DND-41 (cell line): ENCODE measurements at regions not wholly inside any gene's neighbourhood (a gene's known extent, or its start where the extent isn't known, plus 50 kb on each side); places are given as distances from the start of the nearest gene placed in this dataset.

ENCODE experiments used
- ATAC-seq: fragments of 200-7000 bp; cut with Tn5 transposase; 3 replicates; pipeline ENCODE4 v1.9.1; 2021; ENCODE audit warnings: low read depth; ENCODE audit not compliant: insufficient read depth
- DNase-seq: peaks from one replicate; pipeline ENCODE4 v3.0.0-alpha.2; 2020
- H2AFZ ChIP-seq: 2 replicates; pipeline ENCODE4 v1.6.0; 2012; ENCODE audit warnings: low read depth, low read length
- H3K27ac ChIP-seq: 2 replicates; pipeline ENCODE4 v1.5.1; 2012; ENCODE audit warnings: low read length, inconsistent platforms
- H3K27me3 ChIP-seq: fragments of 200-600 bp; sonication (generic); 2 replicates; pipeline ENCODE4 v1.6.0; 2012; ENCODE audit warnings: low read length, mild to moderate bottlenecking, inconsistent platforms; ENCODE audit not compliant: insufficient read depth, poor library complexity
- H3K36me3 ChIP-seq: 2 replicates; pipeline ENCODE4 v1.5.1; 2012; ENCODE audit warnings: low read length, inconsistent platforms; ENCODE audit not compliant: insufficient read depth
- H3K4me1 ChIP-seq: 2 replicates; pipeline ENCODE4 v1.5.1; 2012; ENCODE audit warnings: mild to moderate bottlenecking, low read length; ENCODE audit not compliant: insufficient read depth
- H3K4me2 ChIP-seq: 2 replicates; pipeline ENCODE4 v1.6.0; 2012; ENCODE audit warnings: mild to moderate bottlenecking, moderate library complexity, low read length, inconsistent platforms; ENCODE audit not compliant: insufficient read depth
- H3K4me3 ChIP-seq, 2 experiments: fragments of 200-600 bp in 1 of 2; shearing (Covaris generic) in 1 of 2; 2 replicates each; pipeline ENCODE4 v1.5.1; 2012 to 2016; ENCODE audit warnings: inconsistent platforms in 2 of 2, low read length in 2 of 2, mild to moderate bottlenecking in 2 of 2, low read depth in 1 of 2, moderate library complexity in 1 of 2
- H3K79me2 ChIP-seq: 2 replicates; pipeline ENCODE4 v1.6.0; 2012; ENCODE audit warnings: low read length, inconsistent platforms; ENCODE audit not compliant: insufficient read depth
- H3K9ac ChIP-seq: 2 replicates; pipeline ENCODE4 v1.6.0; 2012; ENCODE audit warnings: low read depth, mild to moderate bottlenecking, inconsistent platforms, low read length, moderate library complexity
- H3K9me3 ChIP-seq: 2 replicates; pipeline ENCODE4 v1.5.1; 2012; ENCODE audit warnings: low read length, moderate library complexity, mild to moderate bottlenecking, inconsistent platforms; ENCODE audit not compliant: insufficient read depth, severe bottlenecking
- H4K20me1 ChIP-seq: 2 replicates; pipeline ENCODE4 v1.6.0; 2012; ENCODE audit warnings: low read length; ENCODE audit not compliant: insufficient read depth
- CTCF ChIP-seq: IDR thresholded peaks from 2 replicates; pipeline ENCODE4 v1.5.1; 2012; ENCODE audit warnings: borderline replicate concordance, low read length, moderate library complexity, mild to moderate bottlenecking; ENCODE audit not compliant: poor library complexity, severe bottlenecking; ENCODE audit errors: extremely low read depth
- EZH2 ChIP-seq: IDR thresholded peaks from 3 replicates; pipeline ENCODE4 v1.6.1; 2012; ENCODE audit warnings: borderline replicate concordance, low read depth, mild to moderate bottlenecking, moderate library complexity, low read length, inconsistent platforms; ENCODE audit not compliant: severe bottlenecking

DNA sequence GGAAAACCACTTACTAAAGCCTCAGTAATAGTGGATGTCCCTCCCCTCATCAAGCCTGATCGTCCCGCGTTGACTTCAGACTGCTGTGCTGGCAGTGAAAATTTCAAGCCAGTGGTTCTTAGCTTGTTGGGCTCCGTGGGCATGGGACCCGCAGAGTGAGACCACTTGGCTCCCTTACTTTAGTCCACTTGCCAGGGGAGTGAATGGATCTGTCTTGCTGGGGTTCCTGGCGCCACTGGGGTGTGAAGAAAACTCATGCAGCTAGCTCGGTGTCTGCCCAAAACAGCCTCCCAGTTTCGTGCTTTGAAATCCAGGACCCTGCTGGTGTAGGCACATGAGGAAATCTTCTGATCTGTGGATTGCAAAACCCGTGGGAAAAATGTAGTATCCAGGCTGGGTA, 480.0 kb upstream of the IZUMO3 start:
- H3K27ac ChIP-seq, result no peak overlapping the region
- no peaks in the 10 kb centered on the region for H3K79me2 ChIP-seq
- DNase-seq (no peak), ATAC-seq (no peak)
- H3K27me3 ChIP-seq, result no peaks in the 10 kb centered on the region
- H3K4me2 ChIP-seq, result no peak overlapping the region
- H3K9ac ChIP-seq, result no peak overlapping the region
- H3K4me3 ChIP-seq, result no peak overlapping the region
- H4K20me1 ChIP-seq, result no peaks in the 10 kb centered on the region
- H3K36me3 ChIP-seq, result no peaks in the 10 kb centered on the region
- no peaks in the 10 kb centered on the region for H3K9me3 ChIP-seq
- H2AFZ ChIP-seq, result no peak overlapping the region
- H3K4me1 ChIP-seq, result no peaks in the 10 kb centered on the region
- TF ChIP-seq EZH2 (no peak), CTCF (no peak)

DNA sequence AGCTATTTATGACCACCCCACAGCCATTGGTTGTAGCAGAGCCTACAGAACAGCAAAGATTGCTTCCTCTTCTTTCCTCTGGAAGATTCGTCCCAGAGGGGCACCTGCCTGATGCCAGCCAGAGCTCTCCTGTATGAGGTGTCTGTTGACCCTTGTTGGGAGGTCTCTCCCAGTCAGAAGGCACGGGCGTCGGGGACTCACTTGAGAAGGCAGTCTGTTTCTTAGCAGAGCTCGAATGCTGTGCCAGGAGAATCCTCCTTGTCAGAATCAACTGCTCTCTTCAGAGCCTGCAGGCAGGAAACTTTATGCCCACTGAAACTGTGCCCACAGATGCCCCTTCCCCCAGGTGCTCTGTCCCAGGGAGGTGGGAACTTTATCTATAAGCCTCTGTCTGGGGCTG, 479.5 kb upstream of the IZUMO3 start:
- no peaks in the 10 kb centered on the region for H3K36me3 ChIP-seq
- DNase-seq, result no peak
- H3K79me2 ChIP-seq, result no peaks in the 10 kb centered on the region
- no peak for ATAC-seq
- H3K4me3 ChIP-seq, result no peak overlapping the region
- no peaks in the 10 kb centered on the region for H4K20me1 ChIP-seq
- no peak overlapping the region for H3K27ac ChIP-seq
- no peaks in the 10 kb centered on the region for H3K4me1 ChIP-seq
- no peak for TF ChIP-seq EZH2
- no peak for TF ChIP-seq CTCF
- no peaks in the 10 kb centered on the region for H3K9me3 ChIP-seq
- no peaks in the 10 kb centered on the region for H3K27me3 ChIP-seq
- no peak overlapping the region for H3K9ac ChIP-seq
- no peak overlapping the region for H3K4me2 ChIP-seq
- no peak overlapping the region for H2AFZ ChIP-seq

DNA sequence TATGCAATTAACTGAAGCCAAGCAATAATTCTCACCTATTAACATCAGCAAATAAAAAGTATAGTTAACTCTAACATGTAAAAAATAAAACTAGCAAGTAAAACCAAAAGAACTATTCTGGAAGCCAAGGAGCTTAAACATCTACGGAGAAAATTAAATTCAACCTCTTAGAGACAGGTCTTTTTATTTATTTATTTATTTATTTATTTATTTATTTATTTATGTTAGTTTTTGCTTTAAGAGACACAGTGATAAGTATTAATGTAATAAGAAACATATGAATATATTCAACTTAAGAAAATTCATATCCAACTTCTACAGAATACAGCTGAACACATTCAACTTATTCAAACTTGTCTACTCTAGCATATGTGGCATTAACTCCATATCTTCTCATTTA, 472.1 kb upstream of the IZUMO3 start:
- Histone ChIP-seq H3K9ac (no peak overlapping the region), H3K4me3 (no peak overlapping the region), H3K36me3 (no peaks in the 10 kb centered on the region), H3K79me2 (no peaks in the 10 kb centered on the region), H4K20me1 (no peaks in the 10 kb centered on the region), H3K9me3 (no peaks in the 10 kb centered on the region), H3K27ac (no peak overlapping the region), H3K4me1 (no peaks in the 10 kb centered on the region), H3K4me2 (no peak overlapping the region), H3K27me3 (no peaks in the 10 kb centered on the region), H2AFZ (no peak overlapping the region)
- TF ChIP-seq CTCF, result no peak
- TF ChIP-seq EZH2, result no peak
- DNase-seq (no peak), ATAC-seq (no peak)
